HFF-Myc (cell line): ENCODE measurements at regions not wholly inside any gene's neighbourhood (a gene's known extent, or its start where the extent isn't known, plus 50 kb on each side); places are given as distances from the start of the nearest gene placed in this dataset.

Experiments
- DNase-seq: peaks from one replicate; pipeline ENCODE4 v3.0.0-alpha.2; 2011; ENCODE audit warnings: low read depth; ENCODE audit errors: extremely low read depth
- H3K4me3 ChIP-seq: replicated peaks from 2 replicates; pipeline ENCODE4 v1.5.1; 2011; ENCODE audit warnings: low read depth, mild to moderate bottlenecking, control low read depth, low read length
- TF ChIP-seq, protein P1 (sequence below): IDR thresholded peaks from 2 replicates; pipeline ENCODE4 v1.5.1; 2012; ENCODE audit warnings: mild to moderate bottlenecking, low read depth, low read length, control low read depth; ENCODE audit errors: missing control alignments

DNA sequence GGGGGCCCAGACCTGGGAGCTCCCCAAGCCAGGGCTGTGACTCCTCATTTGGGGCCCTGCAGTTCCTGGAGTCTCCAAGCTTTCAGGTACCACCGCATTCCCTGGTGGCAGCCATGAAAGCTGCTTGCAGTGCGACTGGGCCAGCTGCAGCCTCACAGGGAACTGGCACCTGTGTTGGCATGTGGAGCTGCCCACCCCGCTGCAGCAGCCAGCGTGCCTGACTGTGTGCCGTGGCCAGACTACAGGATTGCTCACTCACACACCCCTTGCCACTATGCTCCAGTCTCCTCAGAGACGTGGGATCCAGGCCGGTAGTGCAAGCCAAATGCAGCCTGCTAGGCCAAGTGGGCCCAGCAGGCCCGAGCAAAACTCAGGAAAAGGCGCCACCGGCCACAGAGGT, 450.7 kb downstream of the COL12A1 start:
- TF ChIP-seq, protein P1, sequence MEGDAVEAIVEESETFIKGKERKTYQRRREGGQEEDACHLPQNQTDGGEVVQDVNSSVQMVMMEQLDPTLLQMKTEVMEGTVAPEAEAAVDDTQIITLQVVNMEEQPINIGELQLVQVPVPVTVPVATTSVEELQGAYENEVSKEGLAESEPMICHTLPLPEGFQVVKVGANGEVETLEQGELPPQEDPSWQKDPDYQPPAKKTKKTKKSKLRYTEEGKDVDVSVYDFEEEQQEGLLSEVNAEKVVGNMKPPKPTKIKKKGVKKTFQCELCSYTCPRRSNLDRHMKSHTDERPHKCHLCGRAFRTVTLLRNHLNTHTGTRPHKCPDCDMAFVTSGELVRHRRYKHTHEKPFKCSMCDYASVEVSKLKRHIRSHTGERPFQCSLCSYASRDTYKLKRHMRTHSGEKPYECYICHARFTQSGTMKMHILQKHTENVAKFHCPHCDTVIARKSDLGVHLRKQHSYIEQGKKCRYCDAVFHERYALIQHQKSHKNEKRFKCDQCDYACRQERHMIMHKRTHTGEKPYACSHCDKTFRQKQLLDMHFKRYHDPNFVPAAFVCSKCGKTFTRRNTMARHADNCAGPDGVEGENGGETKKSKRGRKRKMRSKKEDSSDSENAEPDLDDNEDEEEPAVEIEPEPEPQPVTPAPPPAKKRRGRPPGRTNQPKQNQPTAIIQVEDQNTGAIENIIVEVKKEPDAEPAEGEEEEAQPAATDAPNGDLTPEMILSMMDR: no peak
- H3K4me3 ChIP-seq: no peak overlapping the region
- no peak for DNase-seq

DNA sequence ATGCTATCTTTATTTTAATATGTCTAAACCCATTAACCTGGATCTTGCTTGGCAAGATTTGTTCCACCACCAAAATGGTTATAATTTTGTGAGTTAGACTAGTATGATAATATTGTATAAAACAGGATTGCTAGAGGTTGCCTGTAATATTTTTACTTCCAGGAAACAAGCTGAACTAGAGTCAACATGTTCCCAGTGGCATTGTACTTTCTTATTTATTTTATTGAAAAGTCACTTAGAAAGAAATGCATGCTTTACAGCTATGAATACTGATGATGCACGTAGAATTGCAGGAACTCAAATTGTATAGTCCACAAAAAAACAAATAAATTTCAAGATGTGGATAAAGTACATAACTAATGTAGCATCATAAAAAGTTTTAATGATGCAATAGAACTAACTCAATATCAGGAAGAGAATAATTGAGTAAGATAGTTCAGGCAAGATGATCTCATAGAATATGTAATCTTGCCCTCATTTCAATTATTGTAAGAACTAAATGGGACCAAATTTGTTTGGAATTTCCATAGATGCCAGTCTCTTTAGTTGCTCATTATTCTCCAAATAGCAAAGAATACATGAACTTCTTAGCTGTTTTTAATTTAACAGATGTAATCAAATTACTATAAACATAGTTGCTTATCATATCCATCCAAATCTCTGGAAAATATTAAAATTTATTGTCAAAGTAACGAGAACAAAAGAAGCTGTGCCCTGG, 451.8 kb downstream of the COL12A1 start:
- TF ChIP-seq, protein P1: no peak
- no peak overlapping the region for H3K4me3 ChIP-seq
- no peak for DNase-seq

DNA sequence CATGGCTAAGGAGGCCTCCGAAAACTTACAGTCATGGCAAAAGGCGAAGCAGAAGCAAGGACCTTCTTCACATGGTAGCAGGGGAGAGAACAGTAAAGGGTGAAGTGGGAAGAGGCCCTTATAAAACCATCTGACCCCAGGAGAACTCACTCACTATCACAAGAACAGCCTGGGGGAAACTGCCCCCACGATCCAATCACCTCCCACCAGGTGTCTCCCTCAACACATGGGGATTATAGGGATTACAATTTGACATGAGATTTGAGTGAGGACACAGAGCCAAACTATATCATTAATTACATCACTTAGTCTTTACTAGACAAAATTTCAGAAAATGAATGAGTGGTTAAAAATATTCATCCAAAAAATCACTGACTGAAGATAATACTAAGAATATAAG, 453.6 kb downstream of the COL12A1 start:
- TF ChIP-seq, protein P1: peak; percentile 7
- DNase-seq: no peak
- H3K4me3 ChIP-seq: no peak overlapping the region

DNA sequence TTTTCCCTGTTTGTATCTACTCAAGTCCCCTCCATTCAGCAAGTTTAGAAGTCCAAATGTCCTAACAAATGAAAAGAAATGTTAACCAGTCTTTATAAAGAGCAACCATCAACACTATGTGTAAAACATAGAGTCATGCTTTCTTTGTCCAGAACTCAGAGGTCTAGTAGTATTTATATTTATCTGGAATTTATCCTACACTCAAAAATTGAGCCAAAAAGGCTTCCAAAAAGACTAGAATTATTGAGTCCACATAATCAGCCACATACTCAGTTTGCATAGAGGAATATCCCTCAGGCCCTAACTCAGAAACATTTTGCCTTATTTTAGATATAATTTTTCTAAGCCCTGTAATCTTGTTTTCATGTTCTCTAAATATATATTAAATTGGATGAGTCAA, 455.0 kb downstream of the COL12A1 start:
- DNase-seq: no peak
- TF ChIP-seq, protein P1: no peak

DNA sequence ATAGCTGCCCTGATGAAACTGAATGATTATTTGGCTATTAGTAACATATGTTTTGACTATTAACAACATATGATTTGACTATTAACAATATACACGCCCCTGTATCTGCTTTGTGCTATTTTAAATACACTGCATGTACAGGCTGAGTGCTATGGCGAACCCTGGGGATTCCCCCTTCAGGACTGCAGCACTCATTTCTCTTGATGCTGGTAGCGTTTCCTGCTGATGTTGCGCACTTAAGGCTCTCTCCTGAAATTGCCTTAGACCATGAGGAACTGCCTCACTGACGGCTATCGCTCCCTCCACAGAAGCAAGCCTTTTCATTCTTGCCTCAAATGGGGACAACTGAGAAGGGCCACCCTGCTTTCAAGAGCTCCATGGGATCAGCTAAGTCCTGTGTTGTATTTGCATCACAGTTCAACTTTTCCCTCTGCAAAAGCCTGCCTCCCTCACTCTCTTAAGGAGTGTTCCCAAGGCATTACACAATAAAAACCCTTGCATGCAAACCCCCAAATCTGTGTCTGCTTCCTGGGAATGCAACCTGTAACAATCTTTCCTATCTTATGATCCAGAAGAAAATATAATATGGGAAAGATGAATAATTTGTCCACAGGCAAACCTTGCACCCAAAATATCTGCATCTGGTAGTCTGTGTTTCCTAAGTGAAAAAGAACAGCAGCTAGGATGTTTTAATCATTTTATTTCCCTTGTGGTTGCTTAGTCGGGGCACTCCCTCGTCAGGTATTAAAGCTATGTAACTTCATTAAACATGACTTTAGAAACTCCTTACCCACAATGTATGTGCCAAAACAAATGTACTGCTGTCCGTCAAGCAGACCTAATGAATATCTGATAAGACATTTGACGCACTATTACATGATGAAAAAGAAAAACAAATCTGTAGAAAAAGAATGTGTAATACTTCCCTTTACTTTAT, 456.4 kb downstream of the COL12A1 start:
- DNase-seq: no peak
- H3K4me3 ChIP-seq: no peak overlapping the region
- TF ChIP-seq, protein P1: no peak

More for the DNA sequence above, 455.0 kb downstream of the COL12A1 start:
- H3K4me3 ChIP-seq: no peak overlapping the region

DNA sequence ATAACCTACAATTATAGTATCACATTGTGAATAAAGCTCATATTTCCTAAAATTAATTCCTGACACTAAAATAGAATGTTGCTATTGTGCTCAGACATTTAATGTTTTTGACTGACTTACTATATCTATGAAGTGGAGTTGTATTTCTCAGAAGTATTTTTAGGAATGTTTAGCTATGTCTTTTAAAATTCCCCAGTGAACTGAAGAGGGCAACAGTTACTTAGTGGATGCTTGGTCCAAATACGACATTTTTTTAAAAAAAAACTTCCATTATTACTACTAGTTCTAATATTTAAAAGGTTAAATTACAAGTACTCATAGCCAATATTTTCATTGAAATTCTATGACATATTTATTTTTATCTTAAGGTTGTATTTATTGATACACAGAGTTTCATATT, 460.2 kb downstream of the COL12A1 start:
- DNase-seq: no peak
- TF ChIP-seq, protein P1: no peak
- H3K4me3 ChIP-seq: no peak overlapping the region
